ENCODE measurements at regions not wholly inside any gene's neighbourhood (a gene's known extent, or its start where the extent isn't known, plus 50 kb on each side); places are given as distances from the start of the nearest gene placed in this dataset.

DNA sequence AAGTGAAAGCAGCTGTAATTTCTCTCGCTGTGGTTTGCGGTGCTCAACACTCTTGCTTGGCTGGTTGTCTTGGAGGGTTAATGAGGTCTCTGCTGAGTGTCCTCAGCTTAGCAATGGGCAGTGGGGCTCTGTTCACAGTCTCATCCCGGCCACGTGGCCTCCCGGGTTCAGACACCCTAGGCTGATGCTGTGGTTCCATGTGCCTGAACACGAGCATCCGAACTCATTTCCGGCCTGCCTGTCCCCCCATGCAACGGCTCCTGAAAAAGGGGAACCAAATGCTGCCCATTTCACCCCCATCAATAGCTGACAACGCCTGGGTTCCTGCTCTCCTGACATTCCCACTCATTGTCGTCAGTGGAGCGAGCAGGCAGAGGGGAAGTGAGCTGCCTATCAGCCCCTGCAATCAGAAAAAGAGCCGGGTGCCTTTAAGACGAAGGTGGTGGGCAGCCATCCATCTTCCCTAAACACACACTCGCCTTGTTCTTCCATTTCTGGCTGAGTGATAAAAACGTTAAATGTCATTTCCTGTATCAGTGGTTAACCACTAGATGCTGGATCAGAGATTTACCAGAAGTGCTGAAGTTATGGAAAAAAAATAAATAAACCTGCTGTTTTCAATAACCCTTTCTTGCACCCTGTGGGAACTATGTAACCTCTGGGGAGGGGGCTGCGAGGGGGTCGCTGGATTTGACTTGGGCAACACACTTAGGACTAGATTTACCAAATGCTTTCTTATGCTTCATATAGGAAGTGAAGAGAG is 60.3 kb upstream of the BCL2L14 start:
- TF ChIP-seq, protein P1, sequence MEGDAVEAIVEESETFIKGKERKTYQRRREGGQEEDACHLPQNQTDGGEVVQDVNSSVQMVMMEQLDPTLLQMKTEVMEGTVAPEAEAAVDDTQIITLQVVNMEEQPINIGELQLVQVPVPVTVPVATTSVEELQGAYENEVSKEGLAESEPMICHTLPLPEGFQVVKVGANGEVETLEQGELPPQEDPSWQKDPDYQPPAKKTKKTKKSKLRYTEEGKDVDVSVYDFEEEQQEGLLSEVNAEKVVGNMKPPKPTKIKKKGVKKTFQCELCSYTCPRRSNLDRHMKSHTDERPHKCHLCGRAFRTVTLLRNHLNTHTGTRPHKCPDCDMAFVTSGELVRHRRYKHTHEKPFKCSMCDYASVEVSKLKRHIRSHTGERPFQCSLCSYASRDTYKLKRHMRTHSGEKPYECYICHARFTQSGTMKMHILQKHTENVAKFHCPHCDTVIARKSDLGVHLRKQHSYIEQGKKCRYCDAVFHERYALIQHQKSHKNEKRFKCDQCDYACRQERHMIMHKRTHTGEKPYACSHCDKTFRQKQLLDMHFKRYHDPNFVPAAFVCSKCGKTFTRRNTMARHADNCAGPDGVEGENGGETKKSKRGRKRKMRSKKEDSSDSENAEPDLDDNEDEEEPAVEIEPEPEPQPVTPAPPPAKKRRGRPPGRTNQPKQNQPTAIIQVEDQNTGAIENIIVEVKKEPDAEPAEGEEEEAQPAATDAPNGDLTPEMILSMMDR (IDR thresholded peaks at IDR 0.05; ENCODE audit: poor library complexity), result no peak
- no peak for TF ChIP-seq EZH2 (IDR thresholded peaks at IDR 0.05; ENCODE audit: borderline replicate concordance)
